ENCODE measurements at regions not wholly inside any gene's neighbourhood (a gene's known extent, or its start where the extent isn't known, plus 50 kb on each side); places are given as distances from the start of the nearest gene placed in this dataset.

DNA sequence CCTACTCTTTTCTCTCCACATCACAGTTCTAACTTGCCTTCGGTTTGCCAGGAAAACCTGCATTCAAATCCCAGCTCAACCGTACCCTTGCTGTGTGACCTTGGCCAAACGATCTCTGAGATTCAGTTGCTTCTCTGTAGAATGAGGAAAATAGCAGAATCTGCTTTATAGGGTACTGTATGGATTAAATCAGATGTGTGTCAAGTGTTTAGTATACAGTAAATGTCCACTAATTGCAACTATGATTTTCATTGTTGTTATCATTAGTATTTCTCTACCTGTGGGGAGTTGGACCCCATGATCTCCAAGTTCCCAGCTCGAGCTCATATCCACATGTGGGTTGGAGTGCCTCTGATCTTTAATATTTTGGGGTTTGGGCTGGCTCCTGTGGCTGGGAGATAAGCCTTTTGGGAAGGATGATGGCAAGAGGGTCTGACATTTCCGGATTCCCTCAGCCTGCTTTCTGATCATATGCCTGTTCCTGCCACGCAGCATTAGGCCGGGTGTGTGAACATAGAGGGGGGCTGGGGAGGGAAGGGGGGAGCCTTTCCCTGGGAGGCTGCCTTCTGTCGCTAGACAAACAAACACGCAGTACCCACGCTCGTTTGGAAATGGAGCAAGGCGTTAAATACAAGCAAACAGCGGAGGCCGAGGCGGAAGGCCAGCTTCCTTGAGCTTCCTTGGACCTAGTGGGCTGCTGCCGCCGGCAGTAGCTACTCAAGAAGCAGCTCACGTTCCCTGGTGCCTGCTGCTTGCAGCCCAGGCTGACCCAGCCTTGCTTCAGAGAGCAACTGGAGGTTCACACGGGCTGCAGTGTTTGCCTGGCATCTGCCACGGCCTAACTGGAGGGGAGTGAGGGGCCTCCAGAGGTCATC is 213.5 kb upstream of the LHX5 start:
- no peak for DNase-seq (ENCODE audit: low spot score)

- DNase-seq (ENCODE audit: low spot score) = peak; percentile 6
Observed at GRCh38 chr12:113684053-113684907, 212.6 kb upstream of the LHX5 start.

DNA sequence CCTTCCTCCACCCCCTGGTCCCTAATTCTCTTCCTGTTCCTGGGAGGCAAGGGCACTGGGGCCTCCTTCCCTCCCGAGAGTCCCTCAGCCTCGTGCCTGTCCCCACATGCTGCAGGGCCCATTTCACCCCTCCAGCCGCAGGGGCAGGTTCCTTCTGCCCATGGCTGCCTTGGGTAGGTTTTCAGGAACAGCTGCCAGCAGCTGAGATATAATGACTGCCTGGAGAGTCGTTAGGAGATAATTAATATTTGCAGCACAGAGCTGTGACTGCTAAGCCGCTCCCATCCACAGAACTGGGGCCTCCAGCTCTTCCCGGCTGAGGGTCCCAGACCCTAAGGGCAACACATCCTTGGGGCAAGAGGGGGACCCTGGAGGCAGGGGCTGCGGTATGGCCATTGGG is 211.9 kb upstream of the LHX5 start:
- DNase-seq (ENCODE audit: low spot score) = no peak

- no peak for DNase-seq (ENCODE audit: low spot score)
Observed at GRCh38 chr12:113680868-113681267, 209.2 kb upstream of the LHX5 start.

DNA sequence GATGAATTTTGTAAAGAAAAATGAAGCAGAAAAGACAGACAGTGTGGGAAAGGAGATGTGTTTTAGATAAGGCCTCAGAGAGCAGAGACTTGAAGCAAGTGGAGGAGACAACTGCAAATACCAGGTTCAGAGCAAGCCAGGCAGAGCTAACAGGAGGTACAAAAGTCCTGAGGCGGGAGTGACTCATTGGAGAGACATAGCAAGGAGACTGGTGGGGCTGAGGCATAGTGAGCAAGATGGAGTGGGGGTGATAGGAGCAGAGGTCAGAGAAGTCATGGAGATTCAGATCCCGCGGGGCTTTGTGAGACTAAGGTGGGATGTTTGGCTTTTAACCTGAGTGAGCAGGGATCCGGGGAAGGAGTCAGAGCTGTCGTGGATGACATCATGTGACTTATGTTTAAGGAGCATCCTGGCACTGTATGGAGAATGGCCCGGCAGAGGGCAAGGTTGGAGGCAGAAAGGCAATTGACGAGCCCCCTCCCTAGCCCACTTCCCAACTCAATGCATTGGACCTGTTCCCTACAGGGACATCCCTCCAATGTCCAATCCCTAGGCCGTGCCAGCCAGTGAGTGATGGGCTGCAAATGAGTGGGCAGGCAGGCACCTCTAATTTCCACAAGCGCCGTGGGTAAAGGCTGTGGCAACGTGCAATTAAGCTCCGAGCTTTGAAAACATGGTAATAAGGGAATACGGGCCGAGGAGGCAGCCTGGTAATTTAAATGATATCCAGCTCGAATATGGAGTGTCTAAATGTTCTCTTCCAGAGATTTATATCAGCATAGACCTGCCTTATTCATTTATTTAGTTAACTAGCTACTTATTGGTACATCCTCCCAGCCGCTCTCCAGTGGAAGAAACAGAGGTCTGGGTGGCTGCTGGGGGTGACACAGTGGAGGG is 206.8 kb upstream of the LHX5 start:
- DNase-seq (ENCODE audit: low spot score) = no peak

GRCh38 chr12:113676547-113676946 is 204.9 kb upstream of the LHX5 start:
- no peak for DNase-seq (ENCODE audit: low spot score)

DNA sequence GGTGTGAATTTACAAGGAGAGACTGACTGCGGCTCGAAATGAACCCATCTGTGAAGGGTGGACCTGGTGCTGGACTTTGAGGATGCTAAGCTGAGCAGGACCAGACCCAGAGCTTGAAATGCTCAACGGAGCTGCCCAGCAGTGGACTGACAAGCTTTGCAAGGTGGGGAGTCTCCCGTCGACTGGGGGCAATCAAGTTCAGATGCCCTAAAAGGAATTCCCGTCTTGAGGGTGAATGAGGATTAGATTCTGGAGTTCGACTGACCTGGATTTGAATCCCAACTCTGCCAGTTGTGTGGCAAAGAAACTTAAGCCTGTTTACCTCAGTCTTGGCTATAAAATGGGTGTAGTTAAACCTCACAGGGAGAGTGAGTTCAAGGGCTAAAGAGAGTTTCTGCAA is 204.4 kb upstream of the LHX5 start:
- DNase-seq (ENCODE audit: low spot score) = no peak

DNA sequence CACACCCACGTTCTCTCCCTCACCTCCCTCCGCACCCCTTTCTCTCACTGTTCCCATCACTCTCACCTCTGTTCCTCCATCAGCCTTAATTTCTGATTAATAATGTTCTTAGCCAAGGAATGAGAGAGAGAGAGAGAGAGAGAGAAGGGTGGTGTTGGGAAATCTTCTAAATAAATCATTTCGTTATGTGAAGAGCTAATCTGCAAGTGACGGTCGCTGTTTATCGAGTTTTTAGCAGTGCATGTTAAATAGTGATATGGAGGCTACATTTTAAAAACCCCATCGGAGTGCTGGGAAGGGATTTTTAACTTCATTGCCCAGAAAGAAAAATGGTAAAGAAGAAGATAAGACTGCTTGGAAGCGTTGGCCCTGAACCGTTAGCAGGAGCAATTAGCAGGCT is 203.3 kb upstream of the LHX5 start:
- no peak for DNase-seq (ENCODE audit: low spot score)

DNA sequence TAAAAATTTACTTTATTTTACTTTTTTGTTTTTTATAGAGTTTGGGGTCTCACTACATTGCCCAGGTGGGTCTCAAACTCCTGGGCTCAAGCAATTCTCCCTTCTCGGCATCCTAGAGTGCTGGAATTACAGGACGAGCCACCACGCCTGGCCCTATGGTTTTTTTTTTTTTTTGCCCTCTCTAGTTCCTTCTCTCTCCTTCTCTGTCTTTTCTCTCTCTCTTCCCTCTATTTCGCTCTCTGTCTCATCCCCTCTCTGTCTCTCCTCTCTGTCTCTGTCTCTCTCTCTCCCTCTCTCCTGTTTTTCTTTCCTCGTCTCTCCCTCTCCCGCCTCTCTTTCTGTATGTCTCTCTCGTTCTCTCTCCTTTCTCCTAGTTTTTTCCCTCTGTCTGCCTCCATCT is 202.6 kb upstream of the LHX5 start:
- DNase-seq (ENCODE audit: low spot score) = no peak

DNA sequence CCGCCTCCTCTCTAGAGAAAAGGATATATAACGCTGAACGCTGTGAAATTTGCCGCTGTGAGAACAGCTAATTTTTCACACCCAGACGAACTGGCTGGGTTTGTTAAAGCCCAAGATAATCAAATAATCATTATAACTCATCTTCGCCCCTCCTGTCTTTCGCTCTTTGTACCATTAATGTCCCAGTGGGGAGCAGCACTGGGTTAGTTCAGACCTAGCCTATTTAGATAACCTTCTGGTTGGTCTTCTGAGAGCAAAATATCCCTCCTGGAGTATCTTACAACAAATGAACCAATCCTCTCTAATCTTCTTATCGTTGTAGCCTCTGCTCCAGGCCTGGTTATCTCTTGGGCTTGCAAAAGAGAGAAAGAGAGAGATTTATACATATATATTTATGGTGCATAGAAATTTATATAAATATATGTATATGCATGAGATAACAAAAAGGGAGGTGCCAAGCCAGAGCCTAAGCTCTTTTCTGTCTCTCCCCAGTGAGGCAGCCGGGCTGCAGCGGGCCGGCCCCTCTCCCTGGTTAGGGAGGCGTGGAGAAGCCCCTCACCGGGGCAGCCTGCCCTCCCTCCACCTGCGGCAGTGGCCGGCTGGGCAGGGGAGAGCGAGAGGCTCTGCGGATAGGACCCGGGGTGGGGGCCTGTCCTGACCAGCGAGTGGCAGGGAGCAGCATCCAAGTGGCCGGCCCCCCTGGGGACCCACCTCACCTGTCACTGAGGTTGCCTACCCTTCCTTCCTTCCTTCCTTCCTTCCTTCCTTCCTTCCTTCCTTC is 202.0 kb upstream of the LHX5 start:
- DNase-seq (ENCODE audit: low spot score) = no peak

DNA sequence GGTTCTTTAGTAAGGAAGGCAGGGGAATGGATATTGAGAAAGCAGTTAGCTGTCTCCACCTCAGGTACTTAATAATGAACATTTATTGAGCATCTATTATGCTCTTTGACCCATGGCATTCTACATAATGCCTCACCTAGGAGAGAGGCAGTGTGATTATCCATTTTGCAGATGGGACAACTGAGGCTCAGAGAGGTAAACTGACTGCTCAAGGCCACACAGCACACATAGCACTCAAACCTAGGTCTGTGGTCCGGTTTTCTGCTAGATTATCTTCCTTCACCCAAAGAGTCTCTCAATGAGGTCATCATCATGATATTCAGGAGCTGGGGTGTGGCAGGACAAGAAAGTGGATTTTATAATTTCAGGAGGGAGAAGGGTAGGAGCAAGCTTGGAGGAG is 199.1 kb upstream of the LHX5 start:
- DNase-seq (ENCODE audit: low spot score) = no peak

GRCh38 chr12:113667676-113668356 is 196.1 kb upstream of the LHX5 start:
- no peak for DNase-seq (ENCODE audit: low spot score)

DNA sequence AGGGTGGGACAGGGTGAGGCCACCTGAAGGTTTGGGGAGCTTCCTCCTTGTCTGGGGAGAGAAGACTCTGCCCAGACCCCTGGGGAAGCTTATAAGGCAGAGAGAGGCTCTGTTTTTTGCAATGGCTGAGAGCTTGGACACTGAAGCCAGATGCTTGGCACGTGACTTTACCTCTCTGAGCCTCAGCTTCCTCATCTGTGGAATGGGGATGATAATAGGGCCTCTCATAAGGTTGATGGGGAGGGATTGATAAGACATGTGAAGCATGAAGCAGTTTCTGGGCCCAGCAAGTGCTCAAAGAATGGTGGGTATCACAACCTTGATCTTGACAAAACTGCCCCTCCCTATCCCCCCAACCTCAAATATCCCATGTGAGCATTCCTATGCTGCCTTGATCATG is 195.4 kb upstream of the LHX5 start:
- DNase-seq (ENCODE audit: low spot score) = no peak

DNA sequence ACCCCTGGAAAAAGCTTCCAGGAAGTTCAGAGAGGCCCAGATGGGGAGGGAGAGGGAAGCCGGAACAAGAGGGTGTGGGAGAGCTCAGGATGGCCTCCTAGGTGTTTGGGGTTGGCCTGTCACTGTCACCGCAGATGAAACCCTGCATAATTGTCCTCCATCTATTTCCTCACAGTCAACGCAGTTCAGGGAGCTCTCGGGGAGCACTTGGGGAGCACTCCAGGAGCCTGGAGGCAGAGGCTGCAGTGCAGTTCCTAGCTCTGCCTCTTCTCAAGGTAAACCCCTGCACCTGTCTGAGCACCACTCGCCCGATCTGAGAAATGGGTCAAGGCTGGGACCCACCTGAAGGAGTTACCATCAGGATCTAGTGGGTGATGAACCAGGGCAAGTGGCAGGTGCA is 194.6 kb upstream of the LHX5 start:
- DNase-seq (ENCODE audit: low spot score) = no peak

DNA sequence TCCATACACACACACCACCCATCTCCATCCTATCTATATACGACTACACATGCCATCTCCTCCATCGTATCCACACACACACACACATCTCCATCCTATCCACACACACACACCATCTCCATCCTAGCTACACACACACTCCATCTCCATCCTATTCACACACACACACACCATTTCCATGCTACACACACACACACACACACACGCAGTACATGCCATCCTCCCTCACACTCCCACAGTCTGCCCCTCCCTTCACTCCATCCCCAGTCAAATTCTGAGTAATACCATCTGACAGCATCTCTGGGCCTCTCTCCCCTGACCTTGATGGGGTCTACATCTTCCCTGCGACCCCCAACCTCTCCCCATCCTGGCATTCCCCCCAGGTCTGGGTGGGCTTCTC is 193.8 kb upstream of the LHX5 start:
- DNase-seq (ENCODE audit: low spot score) = no peak

DNA sequence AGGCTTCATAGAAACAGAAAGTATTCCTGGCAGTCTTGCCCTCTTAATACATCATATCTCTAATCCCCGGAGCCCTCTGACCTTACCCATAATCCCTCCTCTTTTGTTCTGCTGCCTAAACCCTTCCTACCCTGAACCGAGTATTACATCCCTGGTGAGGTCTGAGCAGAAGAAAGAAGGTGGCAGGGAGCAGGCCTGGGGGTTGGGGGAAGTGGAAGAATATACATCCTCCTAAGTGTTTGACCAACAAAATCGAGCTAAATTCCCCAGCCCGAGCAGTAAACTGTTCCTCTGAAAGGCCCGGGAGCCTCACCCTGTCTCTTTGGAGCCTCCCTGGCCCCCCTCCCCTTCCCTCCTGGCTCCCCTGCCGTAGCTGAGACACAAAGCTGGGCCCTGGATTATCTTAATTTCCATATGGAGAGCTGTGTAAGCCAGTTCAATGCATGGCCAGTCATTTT is 192.6 kb upstream of the LHX5 start:
- DNase-seq (ENCODE audit: low spot score) = no peak

GRCh38 chr12:113663396-113663795 is 191.7 kb upstream of the LHX5 start:
- no peak for DNase-seq (ENCODE audit: low spot score)

GRCh38 chr12:113660936-113661335 is 189.3 kb upstream of the LHX5 start:
- DNase-seq (ENCODE audit: low spot score) = no peak

- no peak for DNase-seq (ENCODE audit: low spot score)
Observed at GRCh38 chr12:113659416-113659815, 187.7 kb upstream of the LHX5 start.

GRCh38 chr12:113659015-113659414 is 187.3 kb upstream of the LHX5 start:
- DNase-seq (ENCODE audit: low spot score) = no peak
